HG02885 (cell line): ENCODE measurements at regions not wholly inside any gene's neighbourhood (a gene's known extent, or its start where the extent isn't known, plus 50 kb on each side); places are given as distances from the start of the nearest gene placed in this dataset.
A peak's percentile ranks its signal among the peaks of the same experiment; 100 is the strongest.

Experiments
- ATAC-seq: cut with Tn5 transposase; IDR thresholded peaks from one replicate; pipeline ENCODE4 v1.9.1; 2021; ENCODE audit warnings: mild to moderate bottlenecking; ENCODE audit not compliant: unreplicated experiment, poor library complexity

DNA sequence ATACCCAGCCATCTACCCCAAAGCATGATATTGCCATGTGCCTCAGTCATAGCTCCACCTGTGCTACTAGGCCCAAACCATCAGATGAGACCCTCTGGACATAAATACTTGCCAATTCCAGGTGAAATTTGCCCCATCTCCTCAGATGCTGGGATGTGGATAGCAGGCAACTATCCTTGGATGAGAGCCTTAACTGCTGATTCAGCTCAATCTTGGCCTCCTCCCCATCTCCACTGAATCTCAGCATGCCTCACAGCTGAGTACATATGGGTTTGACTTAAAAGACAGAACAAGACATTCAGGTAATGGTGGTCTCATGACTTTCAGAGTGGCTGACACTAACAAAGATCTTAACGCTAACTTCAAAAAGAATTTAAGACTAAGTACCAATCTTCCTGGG is 50.8 kb upstream of the KLHL13 start:
- no peak for ATAC-seq

DNA sequence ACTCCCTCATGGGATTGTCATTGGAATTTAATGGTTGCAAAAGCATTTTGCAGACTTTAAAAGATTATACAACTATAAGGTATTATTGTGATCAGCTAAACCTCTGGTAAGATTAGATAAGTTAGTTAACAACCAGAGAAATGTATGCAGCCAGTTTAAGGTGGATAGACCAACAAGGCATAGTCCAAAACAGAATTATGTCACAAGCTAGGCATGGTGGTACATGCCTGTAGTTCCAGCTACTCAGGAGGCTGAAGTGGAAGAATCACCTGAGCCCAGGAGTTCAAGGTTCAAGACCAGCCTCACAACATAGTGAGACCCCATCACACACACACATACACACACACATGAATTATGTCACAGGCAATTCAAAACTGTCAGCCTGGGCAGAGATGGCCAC is 54.7 kb upstream of the KLHL13 start:
- ATAC-seq, result no peak

DNA sequence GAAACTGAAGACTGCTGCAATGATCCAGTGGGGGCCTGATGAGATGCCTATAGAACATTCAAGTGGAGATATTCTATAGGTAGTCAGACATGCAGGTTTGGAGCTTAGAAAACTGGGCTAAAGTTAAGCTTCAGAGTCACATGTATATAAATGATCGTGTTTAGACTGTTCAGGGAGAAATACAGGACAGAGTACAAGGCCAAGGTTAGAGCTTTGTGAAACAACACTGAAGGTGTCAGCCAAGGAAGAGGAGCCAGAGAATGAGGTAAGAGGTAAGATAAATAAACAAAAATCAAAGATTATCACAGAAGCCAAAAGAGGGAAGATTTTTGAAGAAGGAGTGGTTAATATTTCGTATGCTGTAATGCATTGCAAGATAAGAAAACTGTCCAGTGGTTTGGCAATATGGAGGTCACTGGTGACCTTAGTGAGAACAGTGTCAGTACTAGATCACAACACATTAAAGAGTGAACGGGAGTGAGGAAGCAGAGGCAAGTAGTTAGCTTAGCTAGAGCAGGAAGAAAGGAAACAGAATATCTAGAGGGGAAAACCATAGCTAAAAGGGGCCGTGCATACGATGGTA is 58.0 kb upstream of the KLHL13 start:
- no peak for ATAC-seq

DNA sequence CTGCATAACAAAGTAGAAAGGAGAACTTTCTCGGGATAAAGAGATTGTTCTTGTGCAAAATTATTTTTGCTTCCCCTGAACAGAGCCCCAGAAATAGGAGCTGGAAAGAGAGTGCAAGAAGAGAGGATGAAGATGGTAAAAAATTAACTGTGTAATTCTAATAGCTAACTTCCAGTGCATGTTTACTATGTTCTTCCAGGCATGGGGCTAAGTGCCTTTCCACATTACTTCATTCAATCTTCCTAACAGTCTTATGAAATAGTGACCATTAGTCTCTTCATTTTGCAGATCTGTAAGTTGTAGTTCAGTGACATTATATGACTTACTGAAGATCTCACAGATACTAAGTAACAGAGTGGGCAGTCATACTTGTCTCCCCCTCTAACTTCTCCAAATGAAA is 61.1 kb upstream of the KLHL13 start:
- ATAC-seq, result no peak

DNA sequence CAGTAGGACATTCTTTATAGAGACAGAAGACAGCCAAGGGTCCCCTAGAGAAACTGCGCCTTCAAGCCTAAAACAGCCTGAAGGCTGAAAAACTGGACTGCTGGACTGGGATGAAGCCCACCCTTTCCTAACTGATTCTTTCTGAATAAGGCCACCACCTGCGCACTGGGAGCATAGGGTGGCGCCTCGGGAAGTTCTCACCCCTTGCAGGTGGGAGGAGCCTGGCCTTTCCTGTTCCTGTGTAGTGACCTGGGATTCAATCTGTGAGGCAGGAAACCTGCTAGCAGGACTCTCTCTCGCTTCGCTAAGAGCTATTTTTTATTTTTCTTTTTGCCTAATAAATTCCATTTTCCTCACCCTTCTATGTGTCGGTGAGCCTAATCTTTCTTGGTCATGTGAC is 61.8 kb upstream of the KLHL13 start:
- no peak for ATAC-seq

DNA sequence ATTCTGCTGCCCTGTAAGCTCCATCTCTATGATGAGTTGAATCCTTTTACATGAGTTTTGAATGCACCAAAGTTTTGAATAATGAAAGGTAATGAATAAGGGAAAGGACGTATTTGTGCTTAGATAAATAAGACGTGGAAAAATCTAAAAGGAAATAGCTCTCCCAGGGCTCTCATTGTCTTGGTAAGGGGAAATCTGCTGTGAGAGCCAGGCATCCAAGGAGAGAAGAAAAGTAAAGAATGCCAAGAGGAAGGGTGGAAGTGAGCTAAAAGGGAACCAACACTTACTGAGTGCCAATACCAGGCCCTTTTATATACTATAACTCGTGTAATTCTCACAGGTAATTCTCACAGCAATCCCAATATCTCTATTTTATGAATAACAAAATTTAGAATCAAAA is 62.6 kb upstream of the KLHL13 start:
- ATAC-seq, result no peak

DNA sequence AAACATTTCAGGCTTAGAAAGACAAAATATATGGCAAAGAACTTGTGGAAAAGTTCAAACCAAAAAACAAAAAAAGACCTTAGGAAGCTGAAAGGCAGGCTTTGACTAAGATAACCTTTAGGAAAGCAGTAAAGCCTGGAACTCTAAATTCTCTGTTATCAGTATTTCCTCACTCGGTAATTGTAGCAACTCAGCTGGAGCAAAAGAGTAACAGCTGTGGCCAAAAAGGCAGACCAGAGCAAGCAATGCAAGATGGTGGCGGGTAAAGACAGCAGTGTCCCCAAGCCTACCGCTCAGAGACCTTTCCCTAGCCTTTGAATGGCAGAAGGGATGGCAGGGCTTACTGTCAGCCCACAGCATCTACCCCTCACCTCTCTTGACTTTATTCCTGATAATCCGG is 63.1 kb upstream of the KLHL13 start:
- no peak for ATAC-seq

DNA sequence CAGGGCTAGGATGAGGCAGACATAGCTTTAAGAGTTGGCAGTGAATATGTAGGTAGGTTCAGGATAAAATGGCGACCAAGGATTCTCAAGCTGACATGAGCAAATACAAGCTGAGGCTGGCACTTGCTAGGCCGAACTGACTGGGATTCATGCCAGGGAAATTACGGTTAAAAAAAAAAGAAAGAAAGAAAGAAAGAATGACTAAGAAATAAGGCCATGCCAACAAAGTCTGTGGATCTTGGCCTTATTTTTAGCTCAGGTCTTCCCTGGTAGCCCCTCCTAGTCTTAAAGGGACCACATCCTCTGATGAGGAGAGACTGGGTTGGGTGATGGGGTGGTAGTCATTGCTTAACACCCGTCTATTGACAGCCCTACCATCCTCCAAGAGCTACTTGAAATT is 64.4 kb upstream of the KLHL13 start:
- ATAC-seq, result no peak

DNA sequence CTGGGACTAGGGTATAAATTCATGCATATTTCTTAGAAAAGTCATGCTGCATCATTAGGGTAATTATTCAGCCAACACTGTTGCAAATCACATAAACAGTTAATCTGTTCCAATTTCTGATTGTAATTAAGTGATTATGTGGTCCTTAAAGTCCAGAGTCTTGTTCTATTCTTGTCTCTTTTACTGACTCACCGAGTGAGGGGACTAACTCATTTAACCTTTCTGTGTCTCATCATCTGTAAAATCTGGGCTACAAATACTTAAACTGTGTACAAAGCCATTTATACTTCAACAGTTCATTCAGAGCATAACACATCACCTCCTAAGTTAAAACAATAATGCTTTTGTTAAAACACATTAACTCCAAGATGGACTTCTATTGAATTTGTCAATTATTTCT is 65.4 kb upstream of the KLHL13 start:
- ATAC-seq, result no peak

DNA sequence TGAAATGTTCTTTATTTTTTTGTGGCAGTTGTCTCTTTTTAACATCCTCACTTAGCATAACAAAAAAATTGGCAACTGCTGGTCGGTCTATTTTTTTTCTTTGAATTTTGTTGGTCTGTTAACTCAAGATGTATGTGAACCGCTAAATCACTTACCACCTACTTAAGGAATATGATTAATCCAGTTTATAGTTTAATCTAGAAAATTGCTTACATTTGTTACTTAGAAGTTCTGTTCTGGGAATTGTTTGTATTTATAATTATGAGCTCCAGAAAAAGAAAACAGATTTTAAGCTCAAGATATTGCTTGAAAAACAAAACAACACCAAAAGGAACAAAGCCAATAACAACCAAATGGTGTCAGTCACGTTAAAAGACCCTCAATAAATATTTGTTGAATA is 66.1 kb upstream of the KLHL13 start:
- ATAC-seq, result no peak

DNA sequence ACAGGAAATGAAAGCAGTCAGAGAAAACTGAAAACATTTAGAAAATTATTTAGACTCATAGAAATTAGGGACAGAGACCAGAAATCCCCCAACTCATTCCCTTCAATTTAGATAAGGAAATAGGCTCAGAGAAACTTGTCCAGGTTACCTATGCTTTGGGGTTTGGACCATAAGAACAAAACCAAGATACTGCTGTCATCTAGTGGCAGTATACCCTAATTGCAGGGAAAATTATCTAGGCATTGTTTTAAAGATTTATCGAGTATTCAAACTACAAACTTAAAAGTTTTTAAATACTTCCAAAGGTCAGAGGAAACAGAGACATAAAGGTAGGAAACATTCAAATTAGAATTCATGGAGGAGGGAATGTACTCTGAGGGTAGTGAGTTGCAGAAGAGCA is 67.0 kb upstream of the KLHL13 start:
- ATAC-seq, result no peak

DNA sequence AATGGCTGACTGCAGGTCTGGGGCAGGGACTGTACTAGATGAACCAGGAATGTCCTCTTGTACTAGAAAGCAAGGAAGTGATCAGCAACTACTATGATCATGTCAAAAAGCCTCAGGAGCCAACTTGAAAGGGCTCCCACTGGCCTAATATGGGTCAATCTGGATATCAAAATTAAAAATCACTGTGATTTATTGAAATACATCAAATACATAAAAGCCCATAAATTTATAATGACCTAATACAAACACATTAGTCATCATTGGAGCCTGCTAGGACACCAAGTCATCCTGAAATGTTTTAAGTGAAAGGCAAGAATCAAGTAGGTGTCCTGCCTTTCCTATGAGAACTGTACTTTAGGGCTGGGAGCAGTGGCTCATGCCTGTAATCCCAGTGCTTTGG is 70.5 kb upstream of the KLHL13 start:
- no peak for ATAC-seq

DNA sequence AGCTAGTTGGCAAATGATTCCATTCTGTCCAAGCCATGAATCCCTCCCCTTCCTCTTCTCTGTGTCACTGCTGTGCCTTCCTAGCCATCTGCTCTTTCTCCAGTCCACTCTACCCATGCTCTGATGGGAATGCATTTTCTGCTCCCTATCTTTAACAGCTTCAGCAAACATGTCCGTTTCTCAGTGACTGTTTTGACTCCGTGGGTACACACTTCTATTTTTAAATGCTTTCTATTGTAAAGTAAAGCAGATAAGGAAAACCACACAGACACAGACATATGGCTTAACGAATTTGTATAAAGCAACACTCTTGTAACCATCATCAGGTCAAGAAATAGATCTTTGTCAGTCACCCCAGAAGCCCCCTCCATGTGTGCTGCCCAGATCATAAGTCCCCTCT is 72.4 kb upstream of the KLHL13 start:
- ATAC-seq, result peak; percentile 52

DNA sequence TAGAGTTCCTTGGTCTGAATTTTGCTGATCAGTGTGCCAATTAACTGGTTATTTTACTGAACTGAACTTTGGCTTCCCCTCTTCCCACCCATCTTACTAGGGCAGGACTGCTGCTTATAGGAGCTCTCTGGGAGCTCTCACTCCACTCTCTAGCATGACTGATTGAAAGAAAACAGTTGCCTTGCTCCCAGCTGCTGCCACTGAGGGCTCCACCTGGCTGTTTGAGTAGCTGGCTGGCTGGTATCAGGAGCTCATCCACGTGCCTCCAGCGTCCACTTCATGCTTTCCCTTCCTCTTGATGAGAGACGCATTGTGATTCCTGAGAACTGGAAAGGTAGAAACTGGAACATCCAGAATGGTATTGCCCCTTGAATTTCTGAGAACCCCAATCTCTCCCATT is 73.0 kb upstream of the KLHL13 start:
- ATAC-seq, result no peak

DNA sequence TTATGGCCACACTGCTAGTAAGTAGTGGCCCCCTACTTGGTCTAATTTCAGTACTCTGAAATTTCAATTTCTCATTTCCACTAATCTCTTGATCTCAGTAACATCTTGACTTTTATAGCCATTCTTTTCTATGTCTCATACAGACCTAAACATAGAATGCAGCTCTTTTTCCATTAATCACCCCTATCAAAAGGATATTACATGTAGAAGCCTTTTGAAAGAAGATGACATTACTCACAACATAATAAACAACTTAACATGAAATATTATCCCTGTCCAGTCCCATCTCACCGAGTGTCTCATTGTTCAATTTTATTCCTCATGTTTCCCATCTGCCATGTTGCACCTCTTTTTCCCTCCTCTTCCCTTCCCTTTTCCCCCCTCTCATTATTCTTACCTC is 81.1 kb upstream of the KLHL13 start:
- ATAC-seq, result no peak

DNA sequence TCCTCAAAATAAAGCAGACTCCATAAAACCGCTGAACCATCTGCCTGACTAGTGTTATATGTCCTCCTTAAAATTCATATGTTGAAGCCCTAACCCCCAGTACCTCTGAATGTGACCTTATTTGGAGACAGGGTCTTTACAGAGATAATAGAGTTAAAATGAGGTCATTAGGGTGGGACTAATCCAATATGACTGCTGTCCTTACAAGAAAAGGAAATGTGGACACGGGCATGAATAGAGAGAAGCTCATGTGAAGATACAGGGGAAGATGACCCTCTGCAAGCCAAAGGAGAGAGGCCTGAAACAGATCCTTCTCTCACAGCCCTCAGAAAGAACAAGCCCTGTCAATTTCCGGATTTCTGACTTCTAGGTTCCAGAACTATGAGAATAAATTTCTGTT is 82.0 kb upstream of the KLHL13 start:
- ATAC-seq, result no peak

DNA sequence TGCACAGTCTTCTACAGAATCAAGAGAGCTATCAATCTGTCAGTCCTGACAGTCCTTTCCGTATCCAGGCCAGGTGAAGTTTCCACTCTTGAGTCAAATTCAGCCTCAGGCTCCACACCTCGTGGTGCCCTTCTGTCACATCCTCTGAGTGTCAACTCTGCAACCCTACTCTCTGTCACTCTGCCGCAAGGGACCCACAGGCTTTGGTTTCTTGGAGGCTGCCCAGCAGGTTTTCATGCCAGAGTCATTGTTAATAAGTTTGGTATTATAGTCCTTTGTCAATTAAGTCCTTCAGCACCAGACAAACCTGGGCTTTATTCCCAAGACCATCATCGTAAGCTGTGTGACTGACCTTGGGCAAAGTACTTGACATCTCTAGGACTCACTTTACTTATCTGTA is 83.4 kb upstream of the KLHL13 start:
- no peak for ATAC-seq

DNA sequence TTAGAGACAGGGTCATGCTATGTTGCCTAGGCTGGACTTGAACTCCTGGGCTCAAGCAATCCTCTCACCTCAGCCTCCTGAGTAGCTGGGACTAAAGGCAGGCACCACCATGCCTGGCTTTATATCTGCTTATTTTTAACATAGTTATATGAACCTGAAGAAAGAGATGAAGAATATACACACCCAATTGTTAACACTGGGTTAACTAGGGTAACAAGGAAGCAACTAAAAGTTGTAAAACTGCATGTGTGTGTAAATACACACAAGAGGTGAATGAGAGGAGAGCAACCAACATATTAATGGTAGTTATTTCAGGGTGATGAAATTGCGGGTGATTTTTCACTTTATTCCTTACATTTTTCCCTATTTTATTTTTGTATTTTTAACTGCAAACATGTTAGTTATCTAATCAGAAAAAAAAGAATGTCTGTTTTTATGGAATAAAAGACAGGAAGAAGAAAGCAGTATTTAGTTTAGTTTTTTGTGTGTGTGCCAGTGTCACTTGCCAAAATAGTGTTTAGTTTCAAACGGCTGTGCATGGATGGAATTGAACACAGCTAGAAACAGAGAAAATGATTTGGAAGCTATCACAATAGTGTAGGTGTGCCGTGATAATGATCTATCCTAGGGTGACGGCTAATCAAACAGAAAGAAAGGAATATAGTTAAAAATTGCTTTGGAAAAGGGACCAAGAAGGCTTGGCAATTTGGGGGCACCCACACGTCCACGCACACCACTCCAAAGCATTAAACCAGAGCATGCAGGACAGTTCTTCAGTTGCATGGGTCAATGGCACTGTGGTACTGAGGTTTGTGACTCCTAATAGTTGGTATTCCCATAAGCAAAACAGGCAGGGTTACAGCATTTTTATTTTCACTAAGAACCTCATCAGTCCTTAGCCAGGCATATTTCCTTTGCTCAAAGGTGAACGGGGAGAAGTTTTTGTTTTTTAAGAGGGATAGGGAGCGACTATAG is 89.1 kb upstream of the KLHL13 start:
- no peak for ATAC-seq

DNA sequence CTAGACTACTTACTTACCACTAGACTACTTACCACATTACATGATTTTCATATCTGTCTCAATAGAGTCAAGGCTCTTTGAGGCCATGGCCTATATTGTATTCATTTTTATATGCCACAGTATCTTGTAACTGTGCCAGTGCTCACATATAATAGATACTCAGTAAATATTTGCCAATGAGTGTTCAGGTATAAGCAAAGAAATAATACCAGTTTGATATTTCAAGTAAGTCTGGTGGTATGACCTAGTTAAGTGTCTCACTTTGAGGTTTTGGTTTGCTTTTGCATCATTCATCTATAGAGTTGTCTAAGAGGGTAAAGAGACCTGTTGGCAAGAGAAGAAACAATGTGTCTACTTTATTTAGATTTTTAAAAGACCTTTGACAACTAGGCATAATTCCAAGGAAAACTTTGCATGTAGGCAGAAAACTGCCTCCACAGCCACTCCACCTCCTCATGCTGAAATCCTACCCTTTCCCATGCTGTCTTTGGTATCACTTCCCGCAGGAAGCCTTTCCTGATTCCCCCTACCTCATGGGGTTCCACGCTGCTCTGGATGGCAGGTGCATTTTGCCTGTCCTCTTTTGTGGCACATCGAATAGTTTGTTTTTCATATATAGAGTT is 91.3 kb upstream of the KLHL13 start:
- ATAC-seq, result no peak

DNA sequence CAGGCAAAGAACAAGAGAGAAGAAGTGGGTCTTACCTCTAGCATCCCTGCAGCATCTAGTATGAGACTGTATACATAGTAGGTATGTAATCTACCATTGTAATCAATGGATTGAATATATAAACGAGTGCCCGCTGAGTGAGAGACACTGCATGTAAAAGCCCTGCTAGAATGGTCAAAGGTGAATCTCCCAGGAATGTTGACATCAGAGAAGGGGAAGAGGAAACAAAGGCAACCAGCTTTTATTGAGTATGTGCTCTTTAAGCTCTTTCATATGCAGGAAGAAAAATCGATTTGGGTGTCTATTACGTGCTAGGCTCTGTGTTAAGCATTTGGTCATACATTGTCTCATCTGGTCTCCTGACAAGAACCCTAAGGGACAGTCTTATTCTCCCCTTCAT is 91.9 kb upstream of the KLHL13 start:
- no peak for ATAC-seq
